LHCN-M2 (cell line): ENCODE measurements at regions not wholly inside any gene's neighbourhood (a gene's known extent, or its start where the extent isn't known, plus 50 kb on each side); places are given as distances from the start of the nearest gene placed in this dataset.
A peak's percentile ranks its signal among the peaks of the same experiment; 100 is the strongest.

ENCODE experiments used
- DNase-seq: peaks from one replicate; pipeline ENCODE4 v3.0.0-alpha.2; 2012; ENCODE audit warnings: low read depth

GRCh38 chr6:74782346-74782745, 423.5 kb downstream of the COL12A1 start:
- no peak for DNase-seq

DNA sequence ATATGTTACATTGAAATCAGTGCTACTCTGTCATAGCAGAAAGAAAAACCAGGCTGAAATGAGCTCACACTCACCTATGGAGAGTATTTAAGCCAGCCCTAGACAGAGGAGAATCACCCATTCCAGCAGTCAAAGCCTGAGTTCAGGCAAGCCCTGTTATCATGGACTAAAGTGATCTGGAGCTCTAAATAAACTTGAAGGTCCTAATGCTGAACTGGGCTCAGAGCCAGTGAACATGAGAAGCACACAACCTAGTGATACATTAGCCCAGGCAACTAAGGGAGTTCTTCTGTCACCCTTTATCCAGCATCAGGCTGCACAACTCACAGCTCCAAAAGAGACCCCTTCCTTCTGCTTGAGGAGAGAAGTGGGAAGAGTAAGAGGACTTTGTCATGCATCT, 425.0 kb downstream of the COL12A1 start:
- DNase-seq, result no peak

DNA sequence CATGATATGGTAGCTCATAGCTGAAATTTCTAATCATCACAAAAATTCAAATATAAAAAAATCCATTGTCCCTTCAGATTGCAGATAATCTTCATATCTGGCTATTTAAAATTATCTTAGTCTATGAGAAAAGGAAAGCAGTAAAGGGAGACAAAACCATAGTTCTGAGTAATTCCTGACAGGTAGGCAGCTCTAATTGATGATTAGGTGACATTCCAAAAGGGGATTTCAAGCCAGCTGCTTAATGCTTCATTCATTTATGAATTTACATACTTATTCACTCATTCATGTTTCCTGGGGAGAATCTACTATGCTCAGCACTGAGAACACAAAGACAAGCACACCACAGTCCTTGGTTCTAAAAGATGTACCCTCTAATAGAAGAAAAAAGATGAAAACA, 437.1 kb downstream of the COL12A1 start:
- no peak for DNase-seq

DNA sequence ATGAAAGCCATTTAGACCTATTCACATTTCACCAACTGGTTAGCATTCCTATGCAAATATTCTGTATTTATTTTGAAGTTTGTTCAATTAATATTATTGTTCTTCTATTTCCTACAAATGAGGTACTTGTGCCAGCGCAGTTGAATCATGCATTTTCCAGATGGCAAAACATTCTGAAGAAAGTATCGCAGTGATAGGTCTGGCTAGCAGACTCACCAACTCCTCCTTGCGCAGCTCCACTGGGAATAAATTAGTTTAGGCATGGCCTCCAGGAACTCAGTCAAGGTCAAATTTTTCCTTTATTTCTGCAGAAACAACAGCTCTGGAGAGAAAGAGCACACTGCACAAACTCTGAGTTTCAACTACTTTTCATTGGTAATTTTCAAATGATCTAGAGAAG, 437.7 kb downstream of the COL12A1 start:
- DNase-seq, result no peak

DNA sequence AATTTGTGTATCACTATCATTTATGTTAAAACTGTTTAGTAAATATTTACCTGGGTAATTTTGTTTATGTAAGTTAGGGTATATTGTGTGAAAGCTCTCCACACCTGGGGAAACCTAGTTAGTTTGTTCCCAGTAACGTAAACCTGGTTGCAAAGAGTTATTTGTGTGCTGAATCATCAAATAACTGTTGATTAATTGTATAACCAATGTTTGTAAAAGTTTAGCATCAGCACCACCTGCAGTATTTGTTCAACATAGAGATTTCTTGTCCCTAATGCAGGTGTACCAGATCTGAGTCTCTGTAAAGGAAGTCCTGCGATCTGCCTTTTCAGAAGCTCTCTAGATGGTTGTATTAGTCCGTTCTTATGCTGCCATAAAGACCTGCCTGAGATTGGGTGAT, 440.4 kb downstream of the COL12A1 start:
- DNase-seq, result no peak

DNA sequence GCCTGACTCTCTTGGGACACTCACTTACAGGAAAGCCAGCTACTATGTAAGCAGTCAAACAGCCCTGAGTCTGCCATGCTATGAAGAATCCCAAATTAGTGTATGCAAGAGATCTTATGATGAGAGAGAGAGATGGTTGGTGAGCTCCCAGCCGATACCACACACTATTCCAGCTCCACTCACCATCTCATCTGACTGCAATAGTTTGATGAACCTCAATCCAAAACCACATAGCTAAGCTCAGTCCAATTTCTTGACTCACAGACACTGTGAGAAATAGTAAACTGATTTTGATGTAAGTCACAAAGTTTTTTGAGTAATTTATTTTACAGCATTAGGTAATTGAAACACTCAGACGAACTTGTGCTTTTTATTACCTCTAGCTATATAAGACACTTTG, 441.4 kb downstream of the COL12A1 start:
- no peak for DNase-seq

DNA sequence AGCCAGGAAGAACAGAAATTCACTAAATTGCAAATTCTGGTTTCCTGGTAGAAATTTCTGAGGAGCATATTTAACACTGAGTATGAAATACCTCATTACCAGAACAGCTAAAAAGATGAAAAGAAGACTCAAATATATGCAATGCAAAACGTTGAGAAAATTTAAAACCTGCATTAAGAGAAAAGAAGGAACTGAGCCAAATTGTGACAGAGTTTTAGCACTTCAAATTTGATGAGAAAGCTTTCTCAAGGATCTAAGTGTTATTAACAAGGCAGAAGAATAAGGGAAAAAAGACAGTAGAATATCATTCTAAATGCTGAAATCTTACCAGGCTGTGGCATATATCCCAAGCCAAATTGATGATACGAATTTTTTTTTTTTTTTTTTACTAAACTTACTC, 443.0 kb downstream of the COL12A1 start:
- DNase-seq, result no peak

DNA sequence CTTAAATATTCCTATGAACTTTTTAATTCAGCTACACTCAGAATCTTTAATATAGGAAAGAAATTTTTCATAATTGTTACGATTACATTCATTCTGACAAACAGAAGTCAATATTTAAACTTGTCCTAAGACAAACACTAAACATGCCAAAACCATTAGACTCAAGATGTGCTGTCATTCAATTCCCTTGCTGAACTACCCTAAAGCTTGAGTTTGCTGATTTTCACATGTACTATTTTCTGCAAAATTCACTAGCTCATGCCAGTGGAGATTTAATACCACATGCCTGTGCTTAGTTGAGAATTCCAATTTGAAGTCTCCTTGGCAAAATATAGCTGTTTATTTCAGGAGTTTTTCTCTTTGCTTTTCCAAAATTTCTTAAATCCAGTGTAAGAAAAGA, 448.0 kb downstream of the COL12A1 start:
- no peak for DNase-seq

- DNase-seq, result no peak
Measured at GRCh38 chr6:74756923-74757322, 448.9 kb downstream of the COL12A1 start.

GRCh38 chr6:74755778-74756177, 450.1 kb downstream of the COL12A1 start:
- DNase-seq, result no peak

- DNase-seq, result no peak
Measured at GRCh38 chr6:74755196-74755595, 450.7 kb downstream of the COL12A1 start.

GRCh38 chr6:74753883-74754600, 451.8 kb downstream of the COL12A1 start:
- no peak for DNase-seq

GRCh38 chr6:74752303-74752702, 453.6 kb downstream of the COL12A1 start:
- DNase-seq, result no peak

DNA sequence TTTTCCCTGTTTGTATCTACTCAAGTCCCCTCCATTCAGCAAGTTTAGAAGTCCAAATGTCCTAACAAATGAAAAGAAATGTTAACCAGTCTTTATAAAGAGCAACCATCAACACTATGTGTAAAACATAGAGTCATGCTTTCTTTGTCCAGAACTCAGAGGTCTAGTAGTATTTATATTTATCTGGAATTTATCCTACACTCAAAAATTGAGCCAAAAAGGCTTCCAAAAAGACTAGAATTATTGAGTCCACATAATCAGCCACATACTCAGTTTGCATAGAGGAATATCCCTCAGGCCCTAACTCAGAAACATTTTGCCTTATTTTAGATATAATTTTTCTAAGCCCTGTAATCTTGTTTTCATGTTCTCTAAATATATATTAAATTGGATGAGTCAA, 455.0 kb downstream of the COL12A1 start:
- DNase-seq, result no peak

- peak; percentile 24 for DNase-seq
Measured at GRCh38 chr6:74749211-74750147, 456.4 kb downstream of the COL12A1 start.

GRCh38 chr6:74745670-74746069, 460.2 kb downstream of the COL12A1 start:
- DNase-seq, result no peak

- DNase-seq, result no peak
Measured at GRCh38 chr6:74742793-74743508, 462.9 kb downstream of the COL12A1 start.

GRCh38 chr6:74741646-74742045, 464.2 kb downstream of the COL12A1 start:
- no peak for DNase-seq

GRCh38 chr6:74735304-74735703, 470.5 kb downstream of the COL12A1 start:
- peak; percentile 86 for DNase-seq

DNA sequence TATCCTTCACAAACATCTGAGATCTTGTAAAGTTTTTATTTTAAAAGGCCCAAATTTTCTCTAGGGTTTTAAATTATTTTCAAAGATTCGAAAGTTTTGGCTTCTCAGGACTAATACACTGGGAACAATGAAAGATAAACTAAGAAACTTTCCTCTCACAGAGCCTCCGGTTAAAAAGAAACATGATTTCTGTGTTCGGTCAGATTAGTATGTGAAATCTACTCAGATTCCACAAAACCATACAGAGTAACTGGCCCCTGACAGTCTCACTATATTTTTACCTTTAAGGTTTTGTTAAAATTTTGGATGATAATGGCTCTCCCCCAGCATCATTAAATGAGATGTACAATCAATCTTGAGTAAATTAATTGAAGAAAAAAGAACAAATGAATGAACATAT, 471.0 kb downstream of the COL12A1 start:
- no peak for DNase-seq

DNA sequence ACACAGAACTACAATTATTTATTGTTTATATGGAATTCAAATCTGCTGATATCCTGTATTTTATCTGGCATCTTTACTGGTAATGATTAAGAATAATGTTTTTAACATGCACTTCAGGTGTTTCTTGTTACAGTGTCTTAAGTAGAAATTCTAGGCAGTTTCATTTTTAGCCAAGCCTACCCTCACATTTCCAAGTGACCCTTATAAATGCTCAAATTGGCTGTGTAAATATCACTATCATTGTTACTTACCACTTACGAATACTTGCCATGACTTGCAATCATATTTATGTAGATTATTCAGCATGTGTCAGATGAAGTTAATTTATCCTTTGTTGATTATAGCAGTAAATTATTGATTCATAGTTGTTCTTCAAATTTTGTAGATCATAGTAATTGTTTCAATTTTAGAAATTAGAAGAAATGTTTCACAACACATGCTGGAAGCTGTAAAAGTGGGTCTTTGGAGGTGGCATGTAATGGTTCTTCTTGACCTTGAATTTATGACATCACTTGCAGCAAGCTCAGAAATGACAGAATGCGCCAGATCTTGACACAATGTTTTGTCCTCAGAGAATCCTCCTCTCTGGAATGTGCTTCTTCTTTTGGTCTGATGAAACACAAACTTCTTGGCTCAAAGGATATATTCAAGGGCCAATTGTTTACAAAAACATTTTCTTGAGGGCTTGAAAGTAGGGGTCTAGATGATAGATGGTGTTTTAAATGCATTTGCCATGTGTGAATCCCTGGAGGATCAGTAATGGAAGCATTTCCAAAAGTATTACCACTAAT, 471.8 kb downstream of the COL12A1 start:
- DNase-seq, result no peak
